ENCODE measurements at regions not wholly inside any gene's neighbourhood (a gene's known extent, or its start where the extent isn't known, plus 50 kb on each side); places are given as distances from the start of the nearest gene placed in this dataset.
"Not testable (repeated sequence)": the region's sequence is repeated elsewhere in the genome, so short reads cannot be mapped to it uniquely, and the experiment has no call there.

GRCh38 chr9:13436591-13436990 is 157.1 kb upstream of the MPDZ start:
- TF ChIP-seq POLR2AphosphoS5 (IDR thresholded peaks at IDR 0.05; ENCODE audit: low read depth, low read length) (no peak), TCF7L2 (IDR thresholded peaks at IDR 0.05; ENCODE audit: low read depth, low read length) (no peak), CTCF (IDR thresholded peaks at IDR 0.05) (no peak), SIN3A (IDR thresholded peaks at IDR 0.05; ENCODE audit: borderline replicate concordance, insufficient read depth, low read depth, low read length) (no peak), REST (IDR thresholded peaks at IDR 0.05; ENCODE audit: insufficient read depth in 1 of 2, low read depth in 2 of 2, low read length in 1 of 2) (no peak)
- H3K4me3 ChIP-seq (ENCODE audit: low read depth in 2 of 2, low read length in 2 of 2), result no peak overlapping the region
- ATAC-seq, result no peak
- no peak for DNase-seq (ENCODE audit: low read depth, low spot score)
- no peaks in the 10 kb centered on the region for H3K9me3 ChIP-seq (ENCODE audit: control insufficient read depth, insufficient read depth, low read depth, low read length)
- ChIA-PET CTCF (no interaction called here), POLR2A (no interaction called here)
- BruUV-seq (replicated peaks), result no TSS peak
- in situ Hi-C loops (cut with HindIII; ENCODE audit: low pct_unique_long_range_greater_than_20kb, low sequenced_read_pairs), result no loop called here
- H3K27me3 ChIP-seq (ENCODE audit: control insufficient read depth, insufficient read depth, low read length), result no peaks in the 10 kb centered on the region
- no peaks in the 10 kb centered on the region for H3K36me3 ChIP-seq (ENCODE audit: control insufficient read depth, insufficient read depth, low read length)
- intact Hi-C loops (cut with micrococcal nuclease; ENCODE audit: unreplicated experiment), result no loop called here
- no peaks in the 10 kb centered on the region for H3K4me1 ChIP-seq (ENCODE audit: control insufficient read depth, insufficient read depth, low read length)
- no peak overlapping the region for H3K27ac ChIP-seq (ENCODE audit: low read length)

GRCh38 chr9:13433453-13433852 is 154.0 kb upstream of the MPDZ start:
- H3K27ac ChIP-seq (ENCODE audit: low read length); H3K9me3 ChIP-seq (ENCODE audit: control insufficient read depth, insufficient read depth, low read depth, low read length); BruUV-seq (replicated peaks); POLR2A ChIA-PET; H3K4me1 ChIP-seq (ENCODE audit: control insufficient read depth, insufficient read depth, low read length); intact Hi-C loops (cut with micrococcal nuclease; ENCODE audit: unreplicated experiment); in situ Hi-C loops (cut with HindIII; ENCODE audit: low pct_unique_long_range_greater_than_20kb, low sequenced_read_pairs); H3K4me3 ChIP-seq (ENCODE audit: low read depth in 2 of 2, low read length in 2 of 2); H3K27me3 ChIP-seq (ENCODE audit: control insufficient read depth, insufficient read depth, low read length); ATAC-seq; DNase-seq (ENCODE audit: low read depth, low spot score); H3K36me3 ChIP-seq (ENCODE audit: control insufficient read depth, insufficient read depth, low read length); CTCF ChIA-PET: not testable (repeated sequence)

- H3K4me1 ChIP-seq (ENCODE audit: control insufficient read depth, insufficient read depth, low read length), result no peaks in the 10 kb centered on the region
- H3K9me3 ChIP-seq (ENCODE audit: control insufficient read depth, insufficient read depth, low read depth, low read length), result no peaks in the 10 kb centered on the region
- no TSS peak for BruUV-seq (replicated peaks)
- intact Hi-C loops (cut with micrococcal nuclease; ENCODE audit: unreplicated experiment) (no loop called here), in situ Hi-C loops (cut with HindIII; ENCODE audit: low pct_unique_long_range_greater_than_20kb, low sequenced_read_pairs) (no loop called here)
- TF ChIP-seq TCF7L2 (IDR thresholded peaks at IDR 0.05; ENCODE audit: low read depth, low read length) (no peak), CTCF (IDR thresholded peaks at IDR 0.05) (no peak), REST (IDR thresholded peaks at IDR 0.05; ENCODE audit: insufficient read depth in 1 of 2, low read depth in 2 of 2, low read length in 1 of 2) (no peak), SIN3A (IDR thresholded peaks at IDR 0.05; ENCODE audit: borderline replicate concordance, insufficient read depth, low read depth, low read length) (no peak), POLR2AphosphoS5 (IDR thresholded peaks at IDR 0.05; ENCODE audit: low read depth, low read length) (no peak)
- H3K27me3 ChIP-seq (ENCODE audit: control insufficient read depth, insufficient read depth, low read length), result no peaks in the 10 kb centered on the region
- H3K27ac ChIP-seq (ENCODE audit: low read length), result no peak overlapping the region
- DNase-seq (ENCODE audit: low read depth, low spot score), result no peak
- no peak for ATAC-seq
- no peak overlapping the region for H3K4me3 ChIP-seq (ENCODE audit: low read depth in 2 of 2, low read length in 2 of 2)
- ChIA-PET CTCF (no interaction called here), POLR2A (no interaction called here)
- no peaks in the 10 kb centered on the region; the same call in 1 of the 2 replicates for H3K36me3 ChIP-seq (ENCODE audit: control insufficient read depth, insufficient read depth, low read length)
These were observed 153.4 kb upstream of the MPDZ start for GRCh38 chr9:13432904-13433303.
